Spinal cord (tissue), 9 donors: ENCODE measurements at regions not wholly inside any gene's neighbourhood (a gene's known extent, or its start where the extent isn't known, plus 50 kb on each side); places are given as distances from the start of the nearest gene placed in this dataset.
A peak's percentile ranks its signal among the peaks of the same experiment; 100 is the strongest.
"Not testable (repeated sequence)": the region's sequence is repeated elsewhere in the genome, so short reads cannot be mapped to it uniquely, and the experiment has no call there.

ENCODE experiments used
- DNase-seq, 6 donors: peaks; one replicate each; pipeline versions ENCODE4 v3.0.0 to v3.0.0-alpha.2; 2013 to 2015; ENCODE audit warnings: low spot score in 6 of 6, low read depth in 4 of 6
- H3K27ac ChIP-seq: one replicate; pipeline ENCODE4 v1.5.1; 2013; ENCODE audit warnings: low read depth, low read length, control low read depth
- H3K27me3 ChIP-seq: one replicate; pipeline ENCODE4 v1.6.1; 2013; ENCODE audit warnings: low read length; ENCODE audit not compliant: control insufficient read depth, insufficient read depth
- H3K36me3 ChIP-seq: one replicate; pipeline ENCODE4 v1.6.1; 2013; ENCODE audit warnings: low read length; ENCODE audit not compliant: control insufficient read depth, insufficient read depth
- H3K4me1 ChIP-seq: one replicate; pipeline ENCODE4 v1.6.1; 2013; ENCODE audit warnings: low read length; ENCODE audit not compliant: control insufficient read depth, insufficient read depth
- H3K4me3 ChIP-seq: one replicate; pipeline ENCODE4 v1.5.1; 2013; ENCODE audit warnings: low read depth, low read length, control low read depth
- H3K9me3 ChIP-seq: one replicate; pipeline ENCODE4 v1.6.1; 2013; ENCODE audit warnings: low read length; ENCODE audit not compliant: control insufficient read depth, insufficient read depth
- WGBS: methylation state at CpG from one replicate; pipeline ENCODE4 v1.1.5; 2013; ENCODE audit warnings: missing lambda C conversion rate; ENCODE audit not compliant: insufficient coverage; 5-methylcytosine and 5-hydroxymethylcytosine counted together
- donor health status: healthy.

DNA sequence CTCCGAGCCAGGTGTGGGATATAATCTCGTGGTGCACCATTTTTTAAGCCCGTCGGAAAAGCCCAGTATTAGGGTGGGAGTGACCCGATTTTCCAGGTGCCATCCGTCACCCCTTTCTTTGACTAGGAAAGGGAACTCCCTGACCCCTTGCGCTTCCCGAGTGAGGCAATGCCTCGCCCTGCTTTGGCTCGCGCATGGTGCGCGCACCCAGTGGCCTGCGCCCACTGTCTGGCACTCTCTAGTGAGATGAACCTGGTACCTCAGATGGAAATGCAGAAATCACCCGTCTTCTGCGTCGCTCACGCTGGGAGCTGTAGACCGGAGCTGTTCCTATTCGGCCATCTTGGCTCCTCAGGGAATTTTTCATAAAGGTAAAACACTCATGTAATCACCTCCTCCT, 63.9 kb downstream of the RWDD3 start:
- H3K27me3 ChIP-seq, H3K36me3 ChIP-seq, H3K27ac ChIP-seq, H3K4me1 ChIP-seq, H3K4me3 ChIP-seq, DNase-seq, H3K9me3 ChIP-seq: not testable (repeated sequence)
- 86% methylated on average over 11 of the region's 20 CpGs for WGBS

DNA sequence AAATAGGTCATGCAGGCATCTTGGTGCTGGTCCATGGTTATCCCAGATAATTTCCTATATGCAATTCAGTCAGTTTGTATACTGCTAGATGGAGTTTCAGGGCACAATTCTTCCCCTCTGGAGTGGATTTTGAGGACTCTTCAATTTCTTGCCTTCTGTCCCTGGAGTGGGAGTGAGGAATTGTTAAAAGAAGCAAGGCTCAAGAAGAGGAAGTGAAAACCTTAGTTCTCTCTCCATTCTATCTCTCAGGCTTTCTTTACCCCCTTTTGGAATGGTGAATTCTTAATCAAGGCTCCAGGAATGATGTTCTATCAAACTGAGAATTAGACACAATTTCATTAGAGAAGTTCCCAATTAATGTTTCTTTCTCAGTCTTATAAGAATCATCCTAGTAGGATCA, 67.1 kb downstream of the RWDD3 start:
- no peak for DNase-seq
- H3K4me1 ChIP-seq, result no peaks in the 10 kb centered on the region
- H3K36me3 ChIP-seq, result no peaks in the 10 kb centered on the region
- H3K4me3 ChIP-seq, result no peak overlapping the region
- no peaks in the 10 kb centered on the region for H3K27me3 ChIP-seq
- H3K9me3 ChIP-seq, result no peaks in the 10 kb centered on the region
- no peak overlapping the region for H3K27ac ChIP-seq

DNA sequence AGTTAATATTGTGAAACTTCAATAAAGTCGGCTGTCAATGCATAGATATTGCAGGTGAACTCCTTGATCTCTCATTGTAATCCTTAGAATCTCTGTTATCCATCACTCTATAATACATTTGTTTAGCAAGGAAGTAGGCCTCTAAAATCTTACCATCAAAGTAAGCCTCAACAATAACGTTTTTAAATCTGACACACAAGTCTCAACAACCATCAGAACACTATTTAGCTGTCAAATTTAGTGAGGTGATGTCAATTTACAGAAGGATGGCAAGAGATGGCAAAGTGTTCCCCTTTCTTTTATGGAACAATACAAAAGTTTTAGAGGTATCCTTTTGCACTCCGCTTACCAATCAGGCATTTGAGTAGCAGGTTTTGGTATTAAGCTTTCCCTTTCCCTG, 67.6 kb downstream of the RWDD3 start:
- Histone ChIP-seq H3K36me3 (no peaks in the 10 kb centered on the region), H3K27ac (no peak overlapping the region), H3K27me3 (no peaks in the 10 kb centered on the region), H3K4me3 (no peak overlapping the region), H3K9me3 (no peaks in the 10 kb centered on the region), H3K4me1 (no peaks in the 10 kb centered on the region)
- WGBS, result no CpG with 5 or more reads among the region's 3 CpGs
- no peak for DNase-seq

DNA sequence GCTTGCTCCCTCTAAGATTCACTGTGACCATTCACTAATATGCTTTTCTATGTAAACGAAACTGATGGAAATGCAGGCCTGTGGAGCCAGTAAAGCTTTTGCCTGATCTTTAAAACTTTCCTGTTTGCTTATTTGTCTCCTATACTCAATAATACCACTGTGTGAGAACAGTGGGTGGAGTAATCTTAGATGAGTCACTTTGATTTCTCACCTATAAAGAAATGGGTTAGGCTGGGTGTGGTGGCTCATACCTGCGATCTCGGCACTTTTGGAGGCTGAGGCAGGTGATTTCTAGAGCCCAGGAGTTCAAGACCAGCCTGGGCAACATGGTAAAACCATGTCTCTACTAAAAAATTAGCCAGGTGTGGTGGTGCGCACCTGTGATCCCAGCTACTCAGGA, 70.8 kb downstream of the RWDD3 start:
- Histone ChIP-seq H3K36me3 (no peaks in the 10 kb centered on the region), H3K27ac (no peak overlapping the region), H3K27me3 (no peaks in the 10 kb centered on the region), H3K4me3 (no peak overlapping the region), H3K4me1 (no peaks in the 10 kb centered on the region), H3K9me3 (no peaks in the 10 kb centered on the region)
- WGBS, result 100% methylated on average over 2 of the region's 4 CpGs
- DNase-seq, result no peak

DNA sequence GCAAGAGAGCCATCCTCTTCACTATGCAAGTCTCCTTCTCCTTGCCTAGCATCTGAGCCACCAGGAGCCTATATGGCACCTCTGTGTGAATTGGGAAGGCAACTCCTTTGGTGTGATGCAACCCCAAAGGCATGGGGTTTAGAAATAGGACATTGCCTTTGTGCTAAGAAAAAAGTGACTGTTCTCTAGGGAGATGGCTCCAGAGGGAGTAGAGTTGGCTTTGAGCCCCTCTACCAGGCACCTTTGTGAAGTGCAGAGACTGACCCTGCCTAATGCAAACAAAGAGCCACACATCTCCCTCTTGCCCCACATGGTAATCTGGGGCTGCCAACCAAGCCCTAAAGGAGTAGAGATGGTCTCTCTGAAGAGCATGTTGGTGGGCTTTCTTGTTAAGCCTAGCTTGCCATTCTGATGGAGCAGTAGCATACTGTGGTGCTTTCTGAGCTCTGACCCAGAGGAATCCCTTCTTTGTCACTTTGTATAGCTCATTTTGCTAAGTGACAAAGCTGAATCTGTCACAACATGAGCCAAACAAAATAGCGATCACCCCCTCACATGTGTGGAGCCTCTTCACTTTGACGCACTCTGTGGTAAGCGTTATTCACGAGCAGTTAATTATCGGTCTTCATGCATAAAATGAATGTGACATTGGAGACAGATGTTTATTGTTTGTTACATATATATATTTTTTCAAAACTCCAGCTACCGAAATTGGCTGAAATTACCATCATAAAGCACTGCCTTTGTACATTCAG, 74.4 kb downstream of the RWDD3 start:
- Histone ChIP-seq H3K27ac (no peak overlapping the region), H3K27me3 (no peaks in the 10 kb centered on the region), H3K4me1 (no peaks in the 10 kb centered on the region), H3K36me3 (no peaks in the 10 kb centered on the region), H3K4me3 (no peak overlapping the region), H3K9me3 (no peaks in the 10 kb centered on the region)
- DNase-seq, result peak in 1 of 6 donors; percentile 52
- no CpG with 5 or more reads among the region's 6 CpGs for WGBS

DNA sequence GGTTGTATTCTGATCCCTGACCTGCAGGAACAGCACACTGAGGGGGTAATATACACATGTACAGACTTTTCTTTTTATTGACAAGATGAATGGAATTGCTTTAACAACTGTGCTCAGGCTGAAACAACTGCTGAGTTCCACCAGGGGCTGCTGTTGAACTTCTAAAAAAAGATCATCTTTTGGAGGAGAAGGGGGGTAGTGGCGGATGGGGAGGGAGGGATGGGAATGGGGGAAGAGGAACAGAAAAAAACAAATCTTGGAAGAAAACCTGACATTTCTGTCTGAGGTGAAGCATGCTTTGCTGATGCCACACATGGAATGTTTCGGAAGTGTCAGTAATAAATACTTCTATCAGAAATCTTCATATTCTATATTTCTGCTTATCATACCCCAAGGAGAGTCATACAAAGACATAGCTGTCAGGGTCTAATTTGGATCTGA, 75.0 kb downstream of the RWDD3 start:
- no peaks in the 10 kb centered on the region for H3K4me1 ChIP-seq
- no CpG with 5 or more reads among the region's 2 CpGs for WGBS
- no peak overlapping the region for H3K27ac ChIP-seq
- DNase-seq, result peak in 4 of 6 donors; percentile 60 to 96 (median 78)
- no peaks in the 10 kb centered on the region for H3K27me3 ChIP-seq
- no peaks in the 10 kb centered on the region for H3K36me3 ChIP-seq
- no peaks in the 10 kb centered on the region for H3K9me3 ChIP-seq
- H3K4me3 ChIP-seq, result no peak overlapping the region

DNA sequence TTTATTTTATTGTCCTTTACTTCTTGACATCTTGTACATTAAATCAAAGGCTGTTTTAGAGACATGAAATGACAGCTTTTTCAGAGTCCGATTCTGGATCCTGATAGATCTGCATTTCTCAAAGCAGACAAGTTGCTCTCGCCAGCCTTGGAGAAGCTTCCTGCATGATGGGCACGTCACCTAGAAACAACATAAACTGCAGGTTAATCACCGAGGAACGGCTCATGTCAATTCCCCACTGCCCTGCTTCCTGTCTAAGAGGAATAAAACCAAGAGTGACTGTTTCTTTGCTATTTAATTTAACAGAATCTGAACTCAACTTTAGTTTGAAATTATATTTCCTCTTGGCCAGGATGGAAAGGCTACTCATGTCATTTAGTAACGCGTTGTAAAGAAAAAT, 77.0 kb downstream of the RWDD3 start:
- 52% methylated on average over 5 of the region's 7 CpGs for WGBS
- Histone ChIP-seq H3K4me3 (no peak overlapping the region), H3K9me3 (no peaks in the 10 kb centered on the region), H3K4me1 (no peaks in the 10 kb centered on the region), H3K27me3 (no peaks in the 10 kb centered on the region), H3K27ac (no peak overlapping the region), H3K36me3 (no peaks in the 10 kb centered on the region)
- peak in 2 of 6 donors; percentile 25 to 54 for DNase-seq

DNA sequence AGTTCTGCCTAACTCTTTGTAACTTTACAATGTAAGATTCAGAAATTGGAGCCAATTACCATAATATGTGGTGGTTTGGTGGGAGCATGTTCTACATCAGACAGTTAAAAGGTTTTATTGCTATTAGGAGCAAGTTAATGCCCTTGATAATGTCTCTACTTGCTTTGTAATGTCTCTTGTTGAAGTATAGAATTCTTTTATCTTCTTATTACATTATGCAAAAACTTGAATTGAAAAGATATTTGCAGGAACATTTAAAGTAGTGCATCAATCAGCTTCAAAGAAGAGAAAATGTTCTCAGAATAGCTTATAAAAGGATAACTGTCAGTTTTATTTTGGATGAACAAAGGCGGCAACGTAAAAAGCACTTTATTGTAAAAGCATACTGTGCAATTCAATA, 77.8 kb downstream of the RWDD3 start:
- Histone ChIP-seq H3K9me3 (no peaks in the 10 kb centered on the region), H3K4me1 (no peaks in the 10 kb centered on the region), H3K36me3 (no peaks in the 10 kb centered on the region), H3K27me3 (no peaks in the 10 kb centered on the region), H3K27ac (no peak overlapping the region), H3K4me3 (no peak overlapping the region)
- no peak for DNase-seq
- no CpG with 5 or more reads among the region's 2 CpGs for WGBS

DNA sequence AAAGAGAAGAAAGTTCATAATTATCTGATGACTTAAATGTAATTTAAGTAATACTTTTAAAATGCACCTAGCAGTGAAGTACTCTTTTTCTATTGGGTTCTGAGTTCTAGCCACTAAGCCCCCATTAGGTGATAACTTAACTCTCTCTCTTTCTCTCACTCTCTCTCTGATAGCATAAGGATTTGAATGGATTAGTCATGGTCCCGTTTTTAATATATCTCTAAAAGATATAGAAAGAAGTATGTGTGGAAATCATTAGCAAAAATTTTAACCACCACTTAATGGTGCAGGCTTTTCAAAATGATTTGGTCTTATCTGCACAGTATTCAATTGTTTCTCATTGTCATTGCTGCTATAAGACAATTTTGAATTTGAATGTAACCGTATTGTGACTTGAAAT, 78.2 kb downstream of the RWDD3 start:
- H3K36me3 ChIP-seq, result no peaks in the 10 kb centered on the region
- H3K27ac ChIP-seq, result no peak overlapping the region
- no peaks in the 10 kb centered on the region for H3K4me1 ChIP-seq
- no peak for DNase-seq
- WGBS, result no CpG with 5 or more reads among the region's 2 CpGs
- H3K9me3 ChIP-seq, result no peaks in the 10 kb centered on the region
- H3K27me3 ChIP-seq, result no peaks in the 10 kb centered on the region
- no peak overlapping the region for H3K4me3 ChIP-seq

DNA sequence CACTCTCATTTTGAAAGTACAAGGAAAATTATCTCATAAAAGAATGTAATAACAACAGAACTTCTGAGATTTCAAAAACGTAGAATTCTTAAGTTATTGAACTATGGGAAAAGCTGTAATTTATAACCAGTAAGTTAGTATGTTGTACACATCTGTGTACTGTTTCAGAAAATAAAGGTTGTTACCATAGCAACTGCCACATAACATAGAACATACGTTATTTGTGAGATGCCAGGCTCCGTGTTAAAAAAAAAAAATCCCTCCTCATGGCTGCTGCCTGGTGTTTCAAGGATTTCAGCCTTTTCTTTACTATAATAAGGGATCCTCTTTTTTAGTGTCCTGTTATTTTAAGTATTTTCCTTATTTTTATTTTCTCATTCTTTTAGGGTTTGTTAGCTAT, 79.5 kb downstream of the RWDD3 start:
- Histone ChIP-seq H3K9me3 (no peaks in the 10 kb centered on the region), H3K27me3 (no peaks in the 10 kb centered on the region), H3K4me3 (no peak overlapping the region), H3K36me3 (no peaks in the 10 kb centered on the region), H3K27ac (no peak overlapping the region), H3K4me1 (no peaks in the 10 kb centered on the region)
- no CpG with 5 or more reads among the region's 3 CpGs for WGBS
- peak in 2 of 6 donors; percentile 34 to 66 for DNase-seq
